ENCODE measurements at regions not wholly inside any gene's neighbourhood (a gene's known extent, or its start where the extent isn't known, plus 50 kb on each side); places are given as distances from the start of the nearest gene placed in this dataset.

DNA sequence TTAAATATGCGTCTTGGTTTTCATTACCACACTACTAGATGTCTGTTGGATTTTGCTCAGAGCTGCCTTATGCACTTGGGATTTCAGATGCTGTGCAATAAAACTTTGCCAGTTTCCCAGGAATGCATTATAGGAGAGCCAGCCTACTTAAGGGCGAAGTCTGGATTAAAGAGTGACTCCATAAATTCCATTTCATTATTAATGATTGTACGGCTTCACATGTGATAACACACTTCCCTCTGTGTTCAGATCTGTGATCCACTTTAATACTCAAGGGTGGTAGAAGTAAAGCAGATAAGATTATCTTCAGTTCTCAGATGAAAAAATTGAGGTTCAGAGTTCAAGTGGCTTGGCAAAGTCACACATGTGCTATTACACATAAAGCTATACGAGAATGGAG is 110.2 kb downstream of the C11orf91 start:
- no peak for TF ChIP-seq GATA3 (IDR thresholded peaks at IDR 0.05; ENCODE audit: low read depth, low read length)
- no peak for TF ChIP-seq GATA2 (IDR thresholded peaks at IDR 0.05; ENCODE audit: low read depth, low read length)

DNA sequence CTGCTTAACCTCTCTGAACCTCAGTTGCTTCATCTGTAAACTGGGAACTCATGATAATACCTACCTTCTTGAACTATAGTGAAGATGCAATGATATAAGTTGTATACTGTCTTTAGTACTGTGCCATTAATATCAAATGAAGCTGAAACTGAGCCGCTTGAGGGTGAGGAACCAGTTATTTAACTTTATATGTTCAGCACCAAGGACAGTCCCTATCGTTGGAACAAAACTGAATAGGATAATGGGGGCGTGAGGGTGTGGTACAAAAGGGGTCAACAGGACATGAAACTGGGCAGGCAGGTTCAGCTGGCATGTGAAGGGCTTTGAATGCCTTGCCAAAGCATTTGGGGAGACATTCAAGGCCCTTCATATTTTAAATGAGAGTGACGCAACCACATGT is 112.6 kb downstream of the C11orf91 start:
- TF ChIP-seq GATA3 (IDR thresholded peaks at IDR 0.05; ENCODE audit: low read depth, low read length) (no peak), GATA2 (IDR thresholded peaks at IDR 0.05; ENCODE audit: low read depth, low read length) (no peak)

DNA sequence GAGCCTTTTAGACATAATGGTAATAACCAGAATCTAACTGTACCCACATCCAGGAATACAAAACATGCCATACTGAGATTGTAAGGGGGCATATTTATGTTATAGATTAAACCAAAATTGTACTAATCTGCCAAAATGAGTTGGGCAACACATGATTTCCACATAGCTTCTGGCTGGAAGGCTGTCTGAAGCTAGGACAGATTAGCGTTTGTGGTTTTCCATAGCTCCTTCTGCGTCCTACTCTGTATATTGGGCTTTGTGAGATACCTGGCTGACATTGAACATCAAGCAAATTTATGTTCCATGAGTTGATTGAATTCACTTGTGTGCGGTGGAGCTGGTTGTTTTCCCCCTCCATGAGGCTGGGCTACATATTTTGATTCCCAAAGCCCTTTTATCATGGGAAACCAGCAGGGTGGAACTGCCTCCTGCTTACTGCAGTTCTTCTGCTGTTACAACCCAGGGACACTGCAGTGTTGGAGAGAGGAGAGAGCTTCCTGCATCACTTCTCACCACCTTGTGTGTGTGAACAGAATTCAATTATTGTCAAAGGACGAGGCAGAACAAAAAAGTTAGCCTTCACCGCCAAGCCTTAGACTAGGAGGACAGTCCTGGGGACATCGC is 114.9 kb downstream of the C11orf91 start:
- TF ChIP-seq GATA2 (IDR thresholded peaks at IDR 0.05; ENCODE audit: low read depth, low read length) (no peak), GATA3 (IDR thresholded peaks at IDR 0.05; ENCODE audit: low read depth, low read length) (no peak)

DNA sequence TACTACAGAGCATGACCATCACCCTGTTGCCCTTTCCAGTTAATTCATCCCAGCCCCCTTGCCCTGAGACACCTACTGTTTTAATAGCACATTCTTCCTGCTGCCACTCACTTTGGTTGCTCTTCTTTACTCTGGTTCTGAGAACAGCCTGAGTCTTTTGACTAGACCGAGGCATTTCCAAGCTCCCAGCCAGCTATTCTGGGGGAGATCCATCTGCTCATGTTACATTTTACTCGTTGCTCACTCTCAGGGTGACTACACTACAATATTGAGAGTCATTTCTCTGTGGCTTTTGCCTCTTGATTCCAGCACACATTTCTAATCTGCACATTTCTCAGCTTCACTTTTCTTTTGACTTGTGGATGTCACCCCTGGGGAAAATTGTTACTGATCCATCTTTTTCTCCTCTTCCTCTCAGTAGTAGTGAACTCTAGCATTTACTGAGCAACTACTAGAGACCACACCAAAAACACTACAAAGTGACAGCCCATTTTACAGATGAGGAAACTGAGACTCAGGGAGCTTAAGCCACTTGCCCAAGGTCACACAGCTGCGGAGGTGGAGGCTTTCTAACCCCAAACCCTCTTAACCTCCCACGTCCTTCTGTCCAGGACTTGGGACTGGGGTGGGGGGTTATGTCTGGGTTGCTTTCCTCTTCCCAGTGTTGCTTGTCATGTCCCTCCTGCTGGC is 117.8 kb downstream of the C11orf91 start:
- no peak for TF ChIP-seq GATA3 (IDR thresholded peaks at IDR 0.05; ENCODE audit: low read depth, low read length)
- TF ChIP-seq GATA2 (IDR thresholded peaks at IDR 0.05; ENCODE audit: low read depth, low read length): no peak

DNA sequence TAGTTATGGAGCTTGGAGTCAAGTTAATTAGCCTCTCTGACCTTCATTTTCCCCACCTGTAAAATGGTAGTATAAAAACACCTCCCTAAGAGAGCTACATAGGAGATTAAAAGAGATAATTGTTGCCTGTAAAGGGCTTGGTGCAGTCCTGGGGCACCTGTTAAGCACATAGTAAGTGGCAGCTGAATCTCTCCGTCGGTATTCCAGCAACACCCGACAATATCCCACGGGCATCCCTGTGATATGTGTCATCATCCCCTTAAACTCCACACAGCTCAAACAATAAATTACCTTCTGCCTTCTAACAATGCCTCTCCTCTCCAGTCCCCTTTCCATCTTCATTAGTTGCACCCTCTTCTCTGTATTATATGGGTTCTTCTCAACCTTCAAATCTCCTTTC is 121.5 kb downstream of the C11orf91 start:
- TF ChIP-seq GATA3 (IDR thresholded peaks at IDR 0.05; ENCODE audit: low read depth, low read length) (no peak), GATA2 (IDR thresholded peaks at IDR 0.05; ENCODE audit: low read depth, low read length) (no peak)

DNA sequence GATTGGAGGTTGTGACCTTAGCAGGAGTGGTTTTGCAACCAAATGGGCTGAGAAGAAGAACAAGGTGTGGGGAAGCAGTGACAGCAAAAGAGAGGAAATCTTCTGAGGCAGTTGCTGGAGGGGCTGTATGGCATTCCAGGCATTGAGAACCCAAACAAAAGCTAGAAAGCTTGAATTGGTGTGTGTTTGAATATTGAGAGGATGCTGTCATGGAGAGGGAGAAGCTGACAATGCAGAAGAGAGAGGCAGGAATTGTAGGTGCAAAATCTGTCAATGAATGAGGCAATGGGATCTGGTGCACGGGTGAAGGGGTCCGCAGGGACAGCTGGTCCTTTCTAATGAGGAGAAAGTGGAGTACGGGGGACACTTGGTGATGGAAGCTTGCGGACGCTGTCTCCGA is 123.4 kb downstream of the C11orf91 start:
- TF ChIP-seq GATA2 (IDR thresholded peaks at IDR 0.05; ENCODE audit: low read depth, low read length): no peak
- no peak for TF ChIP-seq GATA3 (IDR thresholded peaks at IDR 0.05; ENCODE audit: low read depth, low read length)

DNA sequence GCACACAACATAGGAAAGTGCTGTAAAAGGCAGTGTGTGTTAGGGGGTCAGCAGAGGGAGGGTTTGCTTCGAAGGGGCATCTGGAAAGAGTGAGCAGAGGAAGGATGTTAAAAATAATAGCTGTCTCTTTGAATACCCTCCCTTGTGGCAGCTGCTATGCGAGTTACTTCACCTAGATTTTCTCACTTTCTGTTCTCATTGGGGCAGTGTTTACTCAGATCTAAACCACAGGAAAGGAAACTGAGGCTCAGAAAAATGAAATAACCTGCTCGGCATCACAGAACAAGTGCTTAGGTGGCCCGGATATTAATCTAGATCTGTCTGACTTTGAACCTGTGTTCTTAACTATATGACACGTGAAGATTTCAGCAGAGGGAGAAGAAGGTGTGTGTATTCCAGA is 125.3 kb downstream of the C11orf91 start:
- TF ChIP-seq GATA3 (IDR thresholded peaks at IDR 0.05; ENCODE audit: low read depth, low read length) (no peak), GATA2 (IDR thresholded peaks at IDR 0.05; ENCODE audit: low read depth, low read length) (no peak)

DNA sequence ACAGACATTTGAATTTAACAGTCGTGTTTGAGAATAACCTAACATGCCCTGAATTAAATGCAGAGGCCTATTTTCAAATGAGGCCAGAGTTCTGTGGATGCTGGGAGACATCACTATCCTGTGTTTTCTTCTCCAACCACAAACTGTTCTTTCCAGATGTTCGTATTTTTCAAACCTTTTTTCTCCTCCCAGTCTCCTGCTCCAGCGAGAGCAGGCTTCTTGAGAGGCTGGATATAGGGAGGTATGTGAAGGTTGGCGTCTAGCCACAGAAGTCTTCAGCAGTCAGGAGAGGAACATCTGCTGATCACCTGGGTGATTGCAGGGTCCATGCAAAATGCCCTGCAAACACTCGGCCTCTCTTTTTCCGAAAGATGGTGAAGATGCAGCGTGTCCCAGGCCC is 126.3 kb downstream of the C11orf91 start:
- TF ChIP-seq GATA3 (IDR thresholded peaks at IDR 0.05; ENCODE audit: low read depth, low read length): no peak
- TF ChIP-seq GATA2 (IDR thresholded peaks at IDR 0.05; ENCODE audit: low read depth, low read length): no peak

DNA sequence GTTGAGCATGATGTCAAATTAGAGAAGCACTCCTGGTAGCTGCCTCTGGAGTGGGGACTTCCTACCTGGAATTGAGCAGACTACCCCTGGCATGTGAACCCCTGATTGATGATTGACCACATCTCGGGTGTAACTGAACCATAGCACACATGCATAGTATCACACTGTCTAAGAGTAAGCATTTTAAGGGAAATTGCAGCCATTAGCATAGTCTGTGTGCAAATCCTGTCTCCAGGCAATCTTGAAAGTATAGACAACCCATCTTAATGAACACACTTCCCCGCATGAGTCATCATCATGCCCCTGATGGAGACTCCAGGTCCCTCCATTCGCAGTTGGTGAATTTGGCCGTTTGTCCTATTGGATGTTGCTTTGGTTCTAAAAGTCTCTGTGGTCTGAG is 131.3 kb downstream of the C11orf91 start:
- TF ChIP-seq GATA3 (IDR thresholded peaks at IDR 0.05; ENCODE audit: low read depth, low read length) (no peak), GATA2 (IDR thresholded peaks at IDR 0.05; ENCODE audit: low read depth, low read length) (no peak)

DNA sequence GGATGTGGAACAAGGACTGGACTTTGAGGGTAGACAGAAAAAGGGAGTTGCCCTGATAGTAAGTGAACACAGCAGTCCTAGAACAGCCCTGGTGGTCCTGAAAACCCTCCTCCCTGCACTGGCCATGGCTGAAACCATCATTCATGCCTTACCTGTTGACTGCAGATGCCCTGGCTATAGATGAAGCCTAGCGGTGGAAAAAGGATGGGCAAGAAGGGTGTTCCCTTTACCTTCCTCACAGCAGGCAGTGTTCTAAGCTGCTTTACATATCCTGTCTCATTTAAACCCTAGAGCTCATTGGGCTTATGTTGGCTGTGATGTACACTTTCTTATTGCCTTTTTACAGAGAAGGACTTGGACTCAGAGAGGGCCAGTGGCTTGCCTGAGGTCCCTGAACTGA is 133.6 kb downstream of the C11orf91 start:
- TF ChIP-seq GATA2 (IDR thresholded peaks at IDR 0.05; ENCODE audit: low read depth, low read length) (no peak), GATA3 (IDR thresholded peaks at IDR 0.05; ENCODE audit: low read depth, low read length) (no peak)

DNA sequence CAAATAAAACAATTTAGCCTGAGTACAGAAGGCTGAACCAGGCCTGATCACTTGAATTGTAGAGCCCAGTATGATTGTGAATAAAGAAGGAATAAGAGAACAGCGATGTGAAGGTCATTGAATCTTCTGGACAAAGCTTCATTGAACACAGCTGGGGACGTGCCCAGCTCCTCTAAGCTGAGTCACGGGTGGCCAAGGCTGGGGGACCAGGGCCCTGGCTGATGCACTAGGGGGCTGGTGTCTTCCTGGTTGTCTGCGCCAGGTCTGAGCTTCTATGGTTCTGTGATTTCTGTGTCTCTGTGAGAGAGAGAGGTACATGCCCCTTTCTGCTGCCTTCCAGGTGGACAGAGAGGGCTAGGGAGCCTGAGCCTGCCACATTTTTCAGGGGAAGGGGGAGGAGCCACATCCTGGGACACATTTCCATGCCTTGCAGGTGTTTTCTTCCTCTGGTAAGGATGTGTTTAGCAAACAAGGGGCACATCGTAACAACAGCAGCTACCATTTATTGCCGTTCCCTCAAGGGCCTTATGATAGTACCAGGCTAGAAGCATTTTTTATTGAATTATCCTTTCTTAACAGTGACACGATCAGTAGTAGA is 135.7 kb downstream of the C11orf91 start:
- no peak for TF ChIP-seq GATA3 (IDR thresholded peaks at IDR 0.05; ENCODE audit: low read depth, low read length)
- no peak for TF ChIP-seq GATA2 (IDR thresholded peaks at IDR 0.05; ENCODE audit: low read depth, low read length)

DNA sequence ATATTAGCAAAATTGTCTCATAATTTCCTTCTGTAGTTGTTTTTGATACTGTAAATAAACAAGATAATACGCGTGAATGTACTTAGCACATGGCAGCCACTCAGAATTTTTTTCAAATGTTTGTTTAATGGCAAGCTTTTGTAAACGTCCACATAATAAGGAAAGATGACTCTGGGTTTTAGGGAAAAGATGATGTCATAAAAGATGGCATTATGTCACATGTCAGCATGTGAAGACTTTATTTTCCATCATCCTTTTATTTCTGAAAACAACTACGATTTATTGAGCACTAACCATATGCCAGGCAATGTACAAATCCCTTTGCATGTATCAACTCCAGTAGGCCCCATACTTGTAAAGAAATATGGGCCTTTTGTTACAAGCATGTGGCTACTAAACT is 139.9 kb downstream of the C11orf91 start:
- TF ChIP-seq GATA2 (IDR thresholded peaks at IDR 0.05; ENCODE audit: low read depth, low read length) (no peak), GATA3 (IDR thresholded peaks at IDR 0.05; ENCODE audit: low read depth, low read length) (no peak)

DNA sequence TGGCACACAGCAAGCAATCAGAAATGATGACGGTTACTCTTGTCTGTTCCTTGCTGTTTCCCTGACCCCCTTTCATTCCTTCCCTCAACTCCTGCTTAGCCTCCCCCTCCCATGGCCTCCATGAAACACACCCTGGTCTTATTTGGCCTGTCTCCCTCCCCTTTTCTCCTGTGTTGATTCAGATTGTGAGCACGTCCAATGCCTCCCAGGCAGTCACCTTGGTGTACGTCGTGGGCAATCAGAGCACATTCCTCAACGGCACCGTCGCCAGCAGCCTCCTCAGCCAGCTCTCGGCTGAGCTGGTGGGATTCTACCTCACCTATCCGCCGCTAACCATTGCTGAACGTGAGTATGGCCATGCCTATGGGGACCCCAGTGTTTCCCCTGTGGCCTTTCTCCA is 141.1 kb downstream of the C11orf91 start:
- no peak for TF ChIP-seq GATA2 (IDR thresholded peaks at IDR 0.05; ENCODE audit: low read depth, low read length)
- no peak for TF ChIP-seq GATA3 (IDR thresholded peaks at IDR 0.05; ENCODE audit: low read depth, low read length)

DNA sequence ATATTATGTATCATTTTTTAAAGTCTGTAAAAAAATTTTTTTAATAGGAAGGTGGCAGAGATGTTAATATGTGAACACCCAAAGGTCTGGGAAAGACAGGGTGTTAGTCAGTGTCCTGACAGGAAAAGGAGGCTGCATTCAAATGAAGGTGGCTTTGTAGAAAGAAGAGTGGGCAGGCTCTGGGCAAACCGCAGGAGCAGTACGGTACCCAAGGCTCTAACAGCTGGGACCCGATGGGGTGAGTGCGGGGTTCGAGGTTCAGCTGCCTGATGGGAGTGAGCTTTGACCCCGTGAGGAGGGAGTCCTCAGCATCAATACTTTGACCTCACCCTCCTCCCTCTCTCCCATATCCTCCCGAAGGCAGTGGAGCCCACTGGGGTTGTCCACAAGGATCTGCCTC is 142.5 kb downstream of the C11orf91 start:
- no peak for TF ChIP-seq GATA2 (IDR thresholded peaks at IDR 0.05; ENCODE audit: low read depth, low read length)
- TF ChIP-seq GATA3 (IDR thresholded peaks at IDR 0.05; ENCODE audit: low read depth, low read length): no peak

DNA sequence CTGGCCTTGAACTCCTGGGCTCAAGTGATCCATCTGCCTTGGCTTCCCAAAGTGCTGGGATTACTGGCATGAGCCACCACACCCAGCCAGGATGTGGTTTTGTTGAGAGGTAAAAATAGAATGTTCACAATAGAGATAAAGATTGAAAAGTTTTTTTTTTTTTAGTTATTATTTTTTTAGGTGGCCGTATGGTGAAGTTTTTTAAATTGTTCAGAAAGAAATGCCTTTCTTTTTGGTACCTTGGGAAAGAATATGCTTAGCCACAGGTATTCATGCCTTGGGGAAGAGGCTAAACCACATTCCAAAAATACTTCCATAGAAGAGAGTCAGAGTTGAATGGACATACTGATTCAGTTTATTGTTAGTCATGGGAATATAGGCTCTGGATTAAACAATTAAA is 143.4 kb downstream of the C11orf91 start:
- TF ChIP-seq GATA2 (IDR thresholded peaks at IDR 0.05; ENCODE audit: low read depth, low read length) (no peak), GATA3 (IDR thresholded peaks at IDR 0.05; ENCODE audit: low read depth, low read length) (no peak)
